Activated CD8-positive, alpha-beta memory T cell treated with anti-CD3 and anti-CD28 coated beads, Interleukin-2, amount 50 U/mL, for 48 hours (primary cell): ENCODE measurements at regions not wholly inside any gene's neighbourhood (a gene's known extent, or its start where the extent isn't known, plus 50 kb on each side); places are given as distances from the start of the nearest gene placed in this dataset.
"Not testable (repeated sequence)": the region's sequence is repeated elsewhere in the genome, so short reads cannot be mapped to it uniquely, and the experiment has no call there.

Experiments
- DNase-seq: peaks from one replicate; pipeline ENCODE4 v3.0.0-alpha.2; 2020

DNA sequence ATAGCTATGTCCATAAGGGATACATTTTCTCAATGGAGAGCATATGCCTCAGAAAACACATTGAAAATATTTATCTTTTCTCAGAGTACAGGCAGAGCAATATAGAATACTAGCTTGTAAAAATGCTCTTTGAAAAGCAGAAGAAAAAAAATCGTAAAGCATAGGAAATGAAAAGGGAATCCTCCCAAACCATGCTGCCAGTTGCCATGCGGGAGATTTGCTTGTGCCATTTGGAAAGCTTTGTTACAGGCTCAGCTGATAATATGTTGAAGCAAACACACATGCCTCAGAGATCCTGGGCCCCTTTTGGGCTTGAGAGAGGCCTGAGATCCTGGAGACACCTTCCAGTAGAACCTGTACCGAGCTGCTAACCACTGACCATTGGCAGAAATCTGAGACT is 697.1 kb downstream of the BCL11A start:
- no peak for DNase-seq

DNA sequence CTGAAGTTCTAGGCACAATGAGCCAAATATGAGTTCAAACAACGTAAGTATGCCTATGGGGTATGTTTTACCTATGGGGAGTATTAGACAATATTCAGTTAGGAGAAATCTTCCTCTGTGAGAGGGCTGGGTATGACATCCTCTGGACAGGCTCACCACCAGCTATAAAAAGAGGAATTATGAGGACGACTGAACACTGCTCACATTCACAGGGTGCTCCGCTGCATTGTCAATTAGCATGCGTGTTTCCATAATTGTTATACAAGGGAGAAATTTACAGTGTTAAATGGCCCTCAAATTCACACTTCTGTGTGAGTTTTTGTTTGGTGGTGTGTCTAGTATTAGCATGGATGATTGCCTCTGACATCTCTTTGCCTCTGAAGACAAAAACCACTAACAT is 700.4 kb downstream of the BCL11A start:
- DNase-seq, result no peak

DNA sequence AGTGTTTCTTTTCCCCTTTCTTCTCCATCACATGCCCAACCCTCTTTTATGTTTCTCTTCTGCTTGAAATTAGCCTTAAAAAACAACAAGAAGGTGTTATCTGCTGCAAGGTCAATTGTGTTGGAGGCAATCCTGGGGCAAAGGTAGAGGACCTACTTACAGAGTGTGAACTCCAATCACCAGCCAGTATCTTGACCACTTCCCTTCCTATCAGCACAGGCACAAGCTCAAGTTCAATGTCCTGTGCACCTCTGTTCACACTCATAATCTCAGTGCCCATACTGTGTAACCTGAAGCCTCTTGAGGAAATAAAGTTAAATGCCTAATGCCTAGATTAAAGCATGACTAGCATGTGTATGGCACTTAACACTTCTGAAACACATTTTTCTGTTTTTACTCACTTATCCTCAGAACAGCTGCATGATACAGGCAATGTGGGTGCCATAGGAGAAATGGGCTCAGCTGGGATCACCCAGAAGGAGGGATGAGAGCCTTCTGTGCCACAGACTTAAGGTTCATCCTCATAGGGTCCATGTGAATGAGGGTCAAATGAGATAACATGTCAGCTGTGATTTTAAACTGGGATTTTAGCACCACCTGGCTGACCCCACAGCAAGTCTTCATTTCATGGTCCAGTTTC is 701.5 kb downstream of the BCL11A start:
- DNase-seq, result no peak

DNA sequence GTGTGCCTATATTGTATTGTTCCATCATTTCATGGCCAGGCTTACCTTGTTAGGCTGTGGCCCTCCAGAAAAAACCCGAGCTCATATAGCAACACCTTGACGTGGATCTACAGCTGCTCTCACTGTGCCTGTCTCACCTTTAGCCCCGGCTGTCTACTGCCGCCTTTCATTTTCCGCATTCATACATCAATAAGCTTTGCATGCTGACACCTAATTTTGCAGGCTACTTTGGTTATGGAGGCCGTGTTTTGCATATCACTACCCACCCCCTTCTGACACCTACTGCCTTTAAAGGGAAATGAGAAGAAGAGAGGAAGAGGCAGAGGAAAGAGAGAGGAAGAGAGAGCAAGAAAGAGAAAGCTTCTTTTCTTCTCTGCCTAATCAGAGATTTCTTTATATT is 702.9 kb downstream of the BCL11A start:
- no peak for DNase-seq

DNA sequence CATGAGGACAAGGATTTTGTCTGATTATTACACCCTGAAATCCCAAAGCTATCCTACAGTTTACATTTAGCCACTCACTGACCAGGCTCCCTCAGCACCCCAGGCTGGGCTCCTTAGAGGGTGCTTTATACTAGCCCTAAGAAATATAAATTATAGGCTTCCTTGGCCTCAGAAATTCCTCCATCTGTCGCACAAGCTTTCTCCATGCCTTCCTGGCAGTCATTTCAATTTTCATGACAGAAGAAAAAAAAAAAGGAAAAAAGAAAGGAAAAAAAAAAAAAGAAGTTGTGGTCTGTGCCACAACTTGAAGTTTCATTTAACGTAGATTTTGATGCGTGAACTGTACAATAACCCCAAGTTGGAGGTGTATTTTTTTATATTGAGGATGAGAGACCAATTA is 719.5 kb downstream of the BCL11A start:
- no peak for DNase-seq

DNA sequence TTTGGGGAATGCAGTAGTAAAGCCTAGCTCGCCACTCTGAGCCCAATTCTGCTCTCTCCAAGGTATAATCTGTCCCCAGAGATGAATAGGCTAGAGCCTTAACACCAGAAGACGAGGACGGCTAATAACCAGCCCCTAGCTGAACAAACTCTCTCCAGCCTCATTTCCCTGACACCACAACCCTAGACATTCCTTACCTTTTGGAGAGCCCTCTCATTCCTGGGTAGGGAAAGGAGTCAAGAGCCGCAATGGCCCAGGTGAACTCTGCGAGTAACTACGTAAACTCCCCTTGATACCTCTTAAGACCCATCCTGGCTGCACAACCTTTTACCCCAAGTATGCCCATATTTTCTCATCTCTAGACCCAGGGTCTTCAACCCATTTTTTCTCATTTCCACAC is 722.9 kb downstream of the BCL11A start:
- DNase-seq, result no peak

DNA sequence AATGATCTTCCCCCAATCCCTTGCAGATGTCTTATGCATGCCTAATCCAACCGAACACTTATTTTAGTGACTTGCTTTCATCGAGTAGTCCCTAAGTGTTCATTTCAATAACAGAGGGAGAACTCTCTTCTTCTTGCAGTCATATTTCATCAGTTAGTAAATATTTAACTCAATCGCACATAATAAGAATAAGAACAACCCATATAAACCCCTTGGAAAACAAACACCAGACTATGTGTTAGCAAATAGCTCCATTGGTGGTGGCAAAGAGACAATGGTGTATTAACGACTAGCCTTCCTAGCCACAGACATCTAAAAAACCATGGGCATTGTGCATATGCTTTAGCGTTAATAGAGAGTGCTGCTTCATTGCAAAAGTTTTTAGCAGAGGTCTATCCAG is 725.8 kb downstream of the BCL11A start:
- DNase-seq, result no peak

DNA sequence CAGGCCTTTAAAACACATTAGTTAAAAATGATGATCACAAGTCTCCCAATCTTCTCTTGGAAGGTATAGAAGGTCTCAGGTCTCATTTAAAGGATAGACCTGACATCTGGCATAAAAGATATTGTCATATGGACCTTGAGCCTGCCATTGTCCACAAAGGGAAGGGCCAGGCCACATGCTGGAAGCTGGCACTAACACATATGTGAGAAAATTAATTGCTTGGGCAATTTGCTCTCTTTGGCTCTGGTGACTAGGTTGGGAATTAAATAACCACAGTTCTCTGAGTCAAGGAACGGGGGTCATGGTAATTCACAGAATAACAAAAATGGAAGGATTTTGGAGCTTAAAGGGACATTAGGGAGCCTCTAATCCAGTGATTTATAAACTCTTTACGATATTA is 727.3 kb downstream of the BCL11A start:
- no peak for DNase-seq

DNA sequence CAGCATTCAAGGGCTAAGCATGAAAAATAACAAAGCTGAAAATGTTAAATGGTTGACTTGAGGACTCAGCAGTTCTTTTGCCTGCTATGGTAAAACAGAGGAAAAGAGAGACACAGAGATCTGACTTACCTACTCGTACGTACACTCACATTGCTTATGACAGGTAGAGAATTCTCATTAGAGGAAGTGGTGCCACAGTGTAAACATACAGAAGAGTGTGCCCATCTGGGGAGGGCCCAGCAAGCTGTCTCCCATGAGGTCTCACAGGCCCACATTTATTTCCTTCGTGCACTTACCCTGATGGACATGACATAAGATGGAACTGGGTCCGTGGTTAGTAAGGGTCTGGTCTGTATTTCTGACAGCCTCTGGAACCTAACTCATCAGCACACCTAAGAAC is 729.1 kb downstream of the BCL11A start:
- DNase-seq, result no peak

DNA sequence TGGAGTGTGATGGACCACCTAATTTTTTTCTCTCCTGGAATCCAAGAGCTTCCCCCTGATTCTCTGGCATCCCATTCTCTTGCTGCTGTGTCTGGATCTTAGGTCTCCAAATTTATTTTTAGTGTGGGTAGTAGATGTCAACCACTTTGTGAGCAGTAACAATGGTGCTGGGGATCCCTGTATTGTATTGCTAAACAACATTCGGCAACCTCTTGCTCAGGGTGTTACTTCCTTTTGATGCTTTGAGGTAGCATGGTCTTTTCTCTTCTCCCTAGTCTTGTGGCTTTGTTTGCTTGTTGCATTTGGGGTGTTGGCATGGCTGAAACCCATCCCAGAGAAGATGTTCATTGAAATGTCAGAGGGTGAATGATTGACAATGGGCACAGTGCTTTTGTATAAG is 737.4 kb downstream of the BCL11A start:
- no peak for DNase-seq

DNA sequence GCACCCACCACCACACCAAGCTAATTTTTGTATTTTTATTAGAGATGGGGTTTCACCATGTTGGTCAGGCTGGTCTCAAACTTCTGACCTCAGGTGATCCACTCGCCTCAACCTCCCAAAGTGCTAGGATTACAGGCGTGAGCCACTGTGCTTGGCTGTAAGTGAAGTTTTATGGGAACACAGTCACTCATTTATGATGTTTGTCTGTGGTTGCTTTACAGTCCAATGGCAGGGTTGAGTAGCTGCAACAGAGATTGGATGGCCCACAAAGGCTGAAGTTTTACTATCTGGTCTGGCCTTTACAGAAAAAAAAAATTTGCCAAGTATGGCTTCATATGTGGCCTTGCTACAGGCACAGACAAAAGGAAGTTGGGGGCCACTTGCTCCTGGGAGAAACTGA is 743.2 kb downstream of the BCL11A start:
- not testable (repeated sequence) for DNase-seq

DNA sequence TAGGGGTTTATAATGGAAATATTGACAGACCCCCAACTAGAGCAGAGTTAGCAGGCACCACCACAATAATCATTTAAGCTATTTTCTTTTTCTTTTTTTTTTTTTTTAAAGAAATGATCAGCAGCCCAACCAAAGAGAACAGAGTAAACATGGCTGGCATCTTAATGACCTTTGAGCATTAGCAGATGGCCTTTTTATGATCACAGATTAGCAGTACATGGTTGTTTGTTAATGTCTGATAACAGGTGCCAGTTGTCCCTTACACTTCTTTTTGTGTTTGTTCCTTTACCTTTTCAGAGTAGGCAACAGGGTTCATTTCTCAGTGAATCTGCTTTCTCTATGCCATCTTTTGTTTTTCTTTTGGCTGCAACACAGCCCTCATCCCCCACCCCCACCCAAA is 747.0 kb downstream of the BCL11A start:
- no peak for DNase-seq

DNA sequence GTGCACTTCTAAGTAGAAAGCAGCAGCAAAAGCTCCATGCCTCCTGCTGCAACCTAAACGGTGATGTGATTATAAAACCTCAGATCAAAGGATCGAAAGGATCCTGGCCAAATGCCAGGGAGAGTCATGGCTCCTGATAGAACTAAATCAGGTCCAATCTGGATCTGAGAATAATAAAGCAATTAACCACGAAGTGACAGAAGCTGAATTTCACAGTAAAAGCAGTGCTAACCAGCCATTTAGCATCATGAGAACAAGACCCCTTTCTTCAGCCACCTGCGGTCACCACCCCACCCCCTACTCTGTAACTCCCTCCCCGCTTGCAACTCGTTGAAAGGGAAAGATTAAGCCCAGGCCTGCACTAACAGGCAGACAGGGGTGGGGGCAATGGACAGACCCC is 748.7 kb downstream of the BCL11A start:
- DNase-seq, result no peak

DNA sequence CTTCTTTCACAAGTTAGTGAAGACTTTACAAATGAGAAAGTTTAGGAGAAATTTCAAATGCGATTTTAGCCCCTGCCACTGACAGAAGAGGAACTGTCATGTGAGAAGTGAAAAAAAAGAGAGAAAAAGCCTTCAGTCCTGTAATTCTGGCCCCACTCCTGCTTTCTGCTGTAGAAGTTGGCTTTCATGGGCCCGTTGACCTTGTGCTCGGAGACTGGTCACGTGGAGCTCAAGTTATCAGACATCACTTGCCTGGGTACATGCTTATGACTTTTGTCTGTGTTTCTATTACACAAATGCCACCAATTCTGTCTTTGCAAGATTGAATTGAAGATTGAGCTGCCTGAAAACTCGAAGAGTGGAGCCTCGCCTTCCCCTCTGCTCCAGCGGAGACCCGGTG is 749.9 kb downstream of the BCL11A start:
- no peak for DNase-seq

DNA sequence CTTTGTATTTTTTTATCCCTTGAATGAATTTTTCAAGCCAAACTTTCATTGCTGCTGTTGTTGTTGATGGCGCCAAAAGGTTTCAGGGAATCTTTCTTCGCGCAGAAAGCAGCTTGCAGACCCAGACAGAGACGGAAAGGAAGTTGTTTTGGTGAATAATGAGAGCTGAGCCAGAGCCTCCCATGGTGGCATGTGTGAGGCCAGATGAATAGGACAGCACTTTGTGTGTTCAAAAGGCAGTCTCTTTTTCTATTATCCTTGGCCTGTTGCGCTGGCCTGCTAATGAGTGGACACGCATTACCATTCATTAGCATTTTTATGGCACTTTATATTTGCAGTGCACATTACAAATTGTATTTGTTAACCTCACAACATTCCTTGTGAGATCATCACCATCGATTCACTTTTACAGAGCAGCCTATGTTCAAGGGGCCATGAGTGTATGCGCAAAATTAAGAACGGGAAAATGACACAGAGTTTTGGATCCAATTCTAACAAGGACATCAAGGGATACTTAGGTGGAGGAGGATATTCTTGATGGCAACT is 754.7 kb downstream of the BCL11A start:
- no peak for DNase-seq

DNA sequence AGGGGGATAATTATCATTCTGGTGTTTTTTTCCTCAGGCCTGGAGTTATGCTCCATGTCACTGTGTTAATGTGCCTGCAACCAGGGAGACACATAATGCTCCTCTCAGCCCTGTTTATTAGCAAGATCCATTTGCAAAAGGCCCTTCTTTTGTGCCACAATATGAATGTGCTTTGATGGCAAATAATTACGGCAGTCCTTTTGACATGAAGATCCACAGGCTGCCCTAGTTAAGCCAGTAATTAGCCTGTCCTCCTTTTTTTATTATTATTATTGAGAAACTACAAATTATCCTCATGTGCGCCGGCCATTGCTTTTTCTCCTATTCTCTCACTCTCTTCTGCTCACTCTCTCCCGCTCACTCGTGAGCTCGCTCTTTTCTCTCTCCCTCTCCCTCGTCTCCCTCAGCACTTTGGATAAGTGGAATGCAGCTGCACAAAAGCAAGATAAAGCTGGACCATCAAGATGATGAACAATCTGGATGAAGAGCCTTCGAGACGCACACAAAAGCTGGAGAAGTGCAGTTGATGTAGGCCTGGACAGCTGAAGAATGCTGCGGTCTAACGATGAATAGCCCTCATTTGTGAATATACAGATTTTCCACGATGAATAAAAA is 762.3 kb downstream of the BCL11A start:
- no peak for DNase-seq

DNA sequence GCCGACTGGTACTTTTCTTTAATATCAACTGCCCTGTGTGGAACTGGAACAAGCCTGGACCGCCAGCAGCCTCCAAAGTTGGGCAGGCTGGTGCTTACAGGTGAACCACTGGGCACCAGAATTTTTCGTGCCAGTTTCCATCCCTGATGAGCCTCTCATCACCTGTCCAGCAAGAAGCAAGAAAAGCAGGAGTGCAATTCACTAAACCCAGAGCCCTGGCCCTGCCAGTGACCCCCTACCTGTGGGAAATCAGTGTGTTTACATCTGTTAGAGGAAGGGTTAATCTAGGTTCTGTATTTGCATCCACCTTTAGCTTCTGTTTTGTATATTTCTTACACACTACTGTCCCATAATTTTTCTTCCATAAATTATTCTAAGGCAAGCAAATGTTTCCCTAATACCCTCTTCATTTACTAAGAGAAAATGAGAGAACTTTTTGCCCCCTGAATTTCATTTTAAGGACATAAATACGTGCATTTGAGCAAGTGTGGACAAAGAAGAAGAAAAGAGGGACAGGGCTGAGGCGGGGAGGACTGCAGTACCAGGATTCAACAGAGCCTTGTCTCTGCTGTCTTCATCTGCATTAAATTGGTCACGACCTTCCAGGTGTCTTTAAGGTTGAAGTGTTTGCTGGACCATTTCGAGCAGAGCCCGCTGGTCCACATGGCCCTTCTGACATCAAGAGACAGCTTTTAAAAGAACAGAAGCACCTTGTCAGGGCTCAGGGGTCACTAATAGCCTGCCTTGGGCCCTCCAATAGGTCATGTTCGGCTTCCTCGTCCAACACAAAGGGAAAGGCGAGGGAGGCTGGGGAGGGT is 763.1 kb downstream of the BCL11A start:
- DNase-seq, result no peak

DNA sequence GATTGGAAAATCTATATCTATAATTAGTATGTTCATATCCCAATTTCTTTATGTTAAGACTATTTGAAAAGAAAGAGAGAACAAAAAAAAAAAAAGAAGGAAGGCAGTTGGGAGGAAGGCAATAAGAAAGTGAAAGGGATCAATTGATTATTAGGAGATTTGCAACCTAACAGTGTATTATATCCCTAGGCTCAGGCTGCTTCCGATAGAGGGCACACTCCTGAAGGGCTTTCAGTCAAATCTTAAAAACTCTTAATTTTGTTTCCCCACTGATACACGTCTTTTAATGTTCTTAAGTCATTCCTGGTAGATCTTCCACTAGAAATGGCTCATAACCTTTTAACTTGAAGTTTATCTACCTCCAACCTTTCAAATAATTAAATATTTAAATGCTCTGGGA is 763.9 kb downstream of the BCL11A start:
- DNase-seq, result no peak

DNA sequence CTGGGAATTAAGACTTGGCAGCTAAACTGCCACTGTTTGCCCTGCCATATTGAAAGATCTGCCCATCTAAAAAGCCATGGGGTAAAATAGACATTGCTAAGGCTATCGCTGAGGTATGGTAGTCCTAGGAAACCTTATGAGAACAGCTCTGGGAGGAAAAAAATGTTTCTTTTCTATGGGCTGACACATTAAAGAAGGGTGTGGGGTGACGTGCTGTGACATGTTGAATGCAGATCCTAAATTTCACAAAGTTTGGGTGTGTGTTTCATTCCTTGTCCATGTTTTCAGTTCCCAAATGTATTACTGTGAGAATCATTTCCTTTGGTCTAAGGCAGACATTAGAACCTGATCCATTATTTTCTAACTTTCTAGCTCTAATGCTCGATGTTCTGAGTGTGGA is 766.4 kb downstream of the BCL11A start:
- no peak for DNase-seq

DNA sequence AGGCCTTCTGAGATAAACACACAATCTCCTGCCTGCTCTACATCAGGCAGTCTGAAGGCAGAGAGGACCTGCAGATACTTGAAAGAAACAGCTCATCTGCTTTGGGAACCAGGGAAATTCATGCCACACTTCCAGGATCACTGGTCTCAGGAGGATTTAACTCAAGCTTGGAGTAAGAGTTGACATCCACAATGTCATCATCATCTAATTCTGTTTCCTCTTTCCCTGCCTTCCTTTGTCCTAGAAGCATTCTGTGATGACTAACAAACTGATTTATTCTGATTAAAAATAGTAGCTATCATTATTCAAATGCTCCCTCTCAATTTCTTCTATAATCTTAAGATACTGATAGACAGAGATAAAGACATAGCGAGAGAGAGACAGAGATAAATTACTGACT is 766.8 kb downstream of the BCL11A start:
- no peak for DNase-seq

DNA sequence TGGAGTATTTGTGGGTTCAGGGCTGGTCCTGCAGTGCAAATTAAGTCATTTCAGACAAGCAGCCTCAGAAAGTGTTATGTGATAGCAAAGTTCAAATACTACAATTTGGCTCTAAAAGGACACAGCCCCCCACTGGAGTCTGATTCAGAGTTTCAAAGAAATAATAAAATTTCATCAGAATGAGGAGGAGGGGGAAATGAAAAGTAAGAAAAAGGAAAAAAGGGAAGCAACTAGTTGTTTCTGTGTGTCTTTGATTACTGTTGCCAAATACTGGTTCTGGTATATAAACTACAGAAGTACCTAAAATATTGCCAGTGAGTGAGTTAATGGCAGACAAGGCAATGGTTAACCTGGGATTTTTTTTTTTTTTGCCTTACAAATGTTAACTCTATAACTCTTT is 773.9 kb downstream of the BCL11A start:
- DNase-seq, result no peak

DNA sequence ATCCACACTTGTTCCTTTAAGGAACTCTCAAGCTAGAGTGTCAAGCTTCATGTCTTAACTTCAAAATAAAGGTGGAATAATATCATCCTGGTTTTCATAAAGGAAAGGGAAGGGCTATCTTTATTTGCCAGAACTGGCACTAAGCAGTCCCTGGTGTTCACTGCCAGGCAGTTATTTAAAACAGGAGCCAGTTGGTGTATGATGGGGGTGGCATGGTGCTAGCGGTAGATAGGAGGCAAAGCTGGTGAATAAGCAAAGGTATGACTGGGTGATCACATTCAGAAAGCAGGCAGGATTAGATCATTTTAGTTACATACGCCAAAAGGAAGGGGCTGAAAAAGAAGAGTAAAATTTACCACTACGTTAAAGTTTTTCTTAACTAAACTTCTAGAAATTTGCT is 776.3 kb downstream of the BCL11A start:
- DNase-seq, result no peak

DNA sequence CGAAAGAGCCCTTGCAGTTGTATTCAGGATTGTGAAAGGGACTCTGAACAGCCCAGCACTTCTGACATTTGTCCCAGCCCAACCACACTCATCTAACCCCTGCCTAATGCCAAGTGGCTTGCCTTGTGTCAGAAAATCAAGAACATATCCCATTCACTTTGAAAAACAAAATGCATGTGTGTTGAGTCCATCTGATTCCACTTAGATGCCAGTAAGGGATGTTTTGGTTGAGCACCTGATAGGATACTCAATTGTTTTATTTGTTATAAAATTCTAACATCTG is 776.8 kb downstream of the BCL11A start:
- DNase-seq, result no peak

DNA sequence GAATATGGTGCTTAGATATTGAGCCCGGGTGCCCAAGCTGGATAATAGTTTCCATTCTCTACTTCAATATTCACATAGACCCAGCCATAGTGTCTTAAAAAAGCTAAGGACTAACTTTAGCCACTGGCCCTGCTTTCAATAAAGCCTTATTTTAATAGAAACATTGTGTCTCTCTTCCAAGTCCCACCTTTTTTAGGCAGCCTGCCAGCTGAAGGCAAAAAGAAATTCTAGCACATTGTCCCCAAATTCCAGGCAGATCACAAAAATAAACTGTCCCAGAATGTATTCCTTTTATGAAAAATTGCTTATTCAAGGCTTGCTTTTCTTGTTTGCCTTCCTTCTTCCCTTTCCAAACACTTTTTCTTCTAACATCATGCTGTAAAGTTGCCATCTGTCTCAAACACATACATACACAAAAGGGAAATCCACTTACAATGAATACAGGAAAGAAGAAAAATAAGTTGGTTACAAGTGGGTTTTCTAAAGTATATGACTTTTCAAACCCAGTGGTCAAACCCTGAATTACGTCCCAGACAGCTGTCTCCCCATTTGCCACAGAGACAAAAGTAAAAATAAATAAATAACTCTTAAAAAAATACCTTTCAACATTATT is 778.5 kb downstream of the BCL11A start:
- no peak for DNase-seq
